ENCODE measurements at regions not wholly inside any gene's neighbourhood (a gene's known extent, or its start where the extent isn't known, plus 50 kb on each side); places are given as distances from the start of the nearest gene placed in this dataset.

DNA sequence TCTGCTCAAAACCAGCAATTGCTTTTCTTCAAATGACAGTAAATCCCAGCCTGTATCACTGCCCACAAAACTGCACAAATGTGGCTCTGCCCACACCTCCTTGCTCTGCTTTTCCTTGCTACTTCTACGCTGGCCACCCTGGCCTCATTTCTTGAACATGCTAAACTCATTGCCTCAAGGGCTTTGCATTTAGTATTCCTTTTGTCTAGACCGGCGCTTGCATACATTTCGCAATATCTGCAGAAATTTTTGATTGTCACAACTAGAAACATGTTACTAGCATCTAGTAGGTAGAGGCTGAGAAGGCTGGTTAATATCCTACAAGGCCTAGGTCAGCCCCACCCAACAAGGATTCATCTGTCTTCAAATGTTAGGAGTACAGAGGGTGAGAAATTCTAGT lies 2357.8 kb downstream of the MAT2B start:
- Histone ChIP-seq H4K20me1 (ENCODE audit: insufficient read depth) (no peaks in the 10 kb centered on the region), H2AFZ (ENCODE audit: low read depth, low read length) (no peak overlapping the region), H3K27ac (ENCODE audit: low read length) (no peak overlapping the region), H3K9ac (ENCODE audit: low read length) (no peak overlapping the region), H3K36me3 (ENCODE audit: insufficient read depth, low read length) (no peaks in the 10 kb centered on the region), H3K9me2 (ENCODE audit: insufficient read depth, low read length) (no peaks in the 10 kb centered on the region), H3K79me2 (replicated peaks; ENCODE audit: insufficient read depth, low read length) (no peaks in the 10 kb centered on the region), H3K4me2 (ENCODE audit: low read length) (no peak overlapping the region), H3F3A (ENCODE audit: insufficient read depth, low read length, poor library complexity, severe bottlenecking) (no peaks in the 10 kb centered on the region), H3K27me3 (ENCODE audit: insufficient read depth, low read depth, low read length) (no peaks in the 10 kb centered on the region), H3K9me3 (ENCODE audit: low read length) (no peaks in the 10 kb centered on the region), H3K4me3 (ENCODE audit: low read length) (no peak overlapping the region)
- no peak for TF ChIP-seq MXI1 (conservative IDR thresholded peaks at IDR 0.05; ENCODE audit: poor library complexity, severe bottlenecking)
- TF ChIP-seq EP300 (conservative IDR thresholded peaks at IDR 0.05; ENCODE audit: poor library complexity, severe bottlenecking), result no peak

DNA sequence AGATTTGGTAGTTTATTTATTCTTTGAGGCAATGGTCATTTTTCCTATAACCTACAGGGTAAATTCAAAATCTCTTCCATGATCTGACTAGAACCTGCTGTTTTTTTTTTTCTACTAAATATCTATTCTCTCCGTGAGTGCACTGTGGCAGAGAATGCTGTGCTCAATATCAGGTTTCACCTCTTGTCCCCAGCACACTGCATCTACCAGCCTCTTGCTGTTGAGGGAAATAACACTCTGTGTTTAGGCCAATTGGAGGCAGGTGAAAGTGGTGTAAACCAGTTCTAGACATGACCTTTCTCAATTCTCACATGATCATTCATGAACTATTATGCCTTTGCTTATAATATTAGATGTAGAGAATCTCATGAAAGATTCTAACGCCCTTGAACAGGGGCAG lies 2365.9 kb downstream of the MAT2B start:
- Histone ChIP-seq H3K9me2 (ENCODE audit: insufficient read depth, low read length) (no peaks in the 10 kb centered on the region), H3K79me2 (replicated peaks; ENCODE audit: insufficient read depth, low read length) (no peaks in the 10 kb centered on the region), H3K9ac (ENCODE audit: low read length) (no peak overlapping the region), H3K27me3 (ENCODE audit: insufficient read depth, low read depth, low read length) (no peaks in the 10 kb centered on the region), H2AFZ (ENCODE audit: low read depth, low read length) (no peak overlapping the region), H3K4me2 (ENCODE audit: low read length) (no peak overlapping the region), H3F3A (ENCODE audit: insufficient read depth, low read length, poor library complexity, severe bottlenecking) (no peaks in the 10 kb centered on the region), H3K4me3 (ENCODE audit: low read length) (no peak overlapping the region), H3K36me3 (ENCODE audit: insufficient read depth, low read length) (no peaks in the 10 kb centered on the region), H3K9me3 (ENCODE audit: low read length) (no peaks in the 10 kb centered on the region), H3K27ac (ENCODE audit: low read length) (no peak overlapping the region), H4K20me1 (ENCODE audit: insufficient read depth) (no peaks in the 10 kb centered on the region)
- TF ChIP-seq, protein P1, sequence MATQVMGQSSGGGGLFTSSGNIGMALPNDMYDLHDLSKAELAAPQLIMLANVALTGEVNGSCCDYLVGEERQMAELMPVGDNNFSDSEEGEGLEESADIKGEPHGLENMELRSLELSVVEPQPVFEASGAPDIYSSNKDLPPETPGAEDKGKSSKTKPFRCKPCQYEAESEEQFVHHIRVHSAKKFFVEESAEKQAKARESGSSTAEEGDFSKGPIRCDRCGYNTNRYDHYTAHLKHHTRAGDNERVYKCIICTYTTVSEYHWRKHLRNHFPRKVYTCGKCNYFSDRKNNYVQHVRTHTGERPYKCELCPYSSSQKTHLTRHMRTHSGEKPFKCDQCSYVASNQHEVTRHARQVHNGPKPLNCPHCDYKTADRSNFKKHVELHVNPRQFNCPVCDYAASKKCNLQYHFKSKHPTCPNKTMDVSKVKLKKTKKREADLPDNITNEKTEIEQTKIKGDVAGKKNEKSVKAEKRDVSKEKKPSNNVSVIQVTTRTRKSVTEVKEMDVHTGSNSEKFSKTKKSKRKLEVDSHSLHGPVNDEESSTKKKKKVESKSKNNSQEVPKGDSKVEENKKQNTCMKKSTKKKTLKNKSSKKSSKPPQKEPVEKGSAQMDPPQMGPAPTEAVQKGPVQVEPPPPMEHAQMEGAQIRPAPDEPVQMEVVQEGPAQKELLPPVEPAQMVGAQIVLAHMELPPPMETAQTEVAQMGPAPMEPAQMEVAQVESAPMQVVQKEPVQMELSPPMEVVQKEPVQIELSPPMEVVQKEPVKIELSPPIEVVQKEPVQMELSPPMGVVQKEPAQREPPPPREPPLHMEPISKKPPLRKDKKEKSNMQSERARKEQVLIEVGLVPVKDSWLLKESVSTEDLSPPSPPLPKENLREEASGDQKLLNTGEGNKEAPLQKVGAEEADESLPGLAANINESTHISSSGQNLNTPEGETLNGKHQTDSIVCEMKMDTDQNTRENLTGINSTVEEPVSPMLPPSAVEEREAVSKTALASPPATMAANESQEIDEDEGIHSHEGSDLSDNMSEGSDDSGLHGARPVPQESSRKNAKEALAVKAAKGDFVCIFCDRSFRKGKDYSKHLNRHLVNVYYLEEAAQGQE (IDR thresholded peaks at IDR 0.05; ENCODE audit: borderline replicate concordance), result no peak
- TF ChIP-seq, protein P2, sequence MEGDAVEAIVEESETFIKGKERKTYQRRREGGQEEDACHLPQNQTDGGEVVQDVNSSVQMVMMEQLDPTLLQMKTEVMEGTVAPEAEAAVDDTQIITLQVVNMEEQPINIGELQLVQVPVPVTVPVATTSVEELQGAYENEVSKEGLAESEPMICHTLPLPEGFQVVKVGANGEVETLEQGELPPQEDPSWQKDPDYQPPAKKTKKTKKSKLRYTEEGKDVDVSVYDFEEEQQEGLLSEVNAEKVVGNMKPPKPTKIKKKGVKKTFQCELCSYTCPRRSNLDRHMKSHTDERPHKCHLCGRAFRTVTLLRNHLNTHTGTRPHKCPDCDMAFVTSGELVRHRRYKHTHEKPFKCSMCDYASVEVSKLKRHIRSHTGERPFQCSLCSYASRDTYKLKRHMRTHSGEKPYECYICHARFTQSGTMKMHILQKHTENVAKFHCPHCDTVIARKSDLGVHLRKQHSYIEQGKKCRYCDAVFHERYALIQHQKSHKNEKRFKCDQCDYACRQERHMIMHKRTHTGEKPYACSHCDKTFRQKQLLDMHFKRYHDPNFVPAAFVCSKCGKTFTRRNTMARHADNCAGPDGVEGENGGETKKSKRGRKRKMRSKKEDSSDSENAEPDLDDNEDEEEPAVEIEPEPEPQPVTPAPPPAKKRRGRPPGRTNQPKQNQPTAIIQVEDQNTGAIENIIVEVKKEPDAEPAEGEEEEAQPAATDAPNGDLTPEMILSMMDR (IDR thresholded peaks at IDR 0.05; ENCODE audit: poor library complexity, severe bottlenecking), result no peak
- TF ChIP-seq RAD21 (conservative IDR thresholded peaks at IDR 0.05) (no peak), EZH2 (IDR thresholded peaks at IDR 0.05; ENCODE audit: borderline replicate concordance, insufficient read depth, low read length, poor library complexity, severe bottlenecking) (no peak), POLR2AphosphoS5 (IDR thresholded peaks at IDR 0.05) (no peak), MXI1 (conservative IDR thresholded peaks at IDR 0.05; ENCODE audit: poor library complexity, severe bottlenecking) (no peak), EP300 (conservative IDR thresholded peaks at IDR 0.05; ENCODE audit: poor library complexity, severe bottlenecking) (no peak)

DNA sequence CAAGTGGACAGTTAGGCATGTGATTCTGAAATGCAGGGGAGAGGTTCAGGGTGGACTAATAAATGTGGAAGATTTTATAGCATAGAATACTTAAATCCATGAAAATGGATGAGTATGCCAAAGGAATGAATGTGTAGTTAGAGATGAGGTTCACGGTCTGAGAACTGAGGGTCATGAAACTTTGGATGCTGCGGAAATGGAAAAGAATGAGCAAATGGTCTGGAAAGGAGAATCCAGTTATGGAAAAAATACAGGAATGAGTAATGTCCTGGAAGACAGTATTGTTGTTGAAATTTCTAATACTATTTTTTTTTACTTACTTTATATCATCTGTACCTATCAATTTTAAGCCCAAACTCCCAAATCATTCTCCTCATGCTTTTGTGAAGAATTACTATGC lies 2369.4 kb downstream of the MAT2B start:
- H3K4me2 ChIP-seq (ENCODE audit: low read length), result no peak overlapping the region
- no peak overlapping the region for H3K9ac ChIP-seq (ENCODE audit: low read length)
- no peaks in the 10 kb centered on the region for H3K36me3 ChIP-seq (ENCODE audit: insufficient read depth, low read length)
- H2AFZ ChIP-seq (ENCODE audit: low read depth, low read length), result no peak overlapping the region
- no peaks in the 10 kb centered on the region for H3K27me3 ChIP-seq (ENCODE audit: insufficient read depth, low read depth, low read length)
- no peak overlapping the region for H3K4me3 ChIP-seq (ENCODE audit: low read length)
- no peak overlapping the region for H3K27ac ChIP-seq (ENCODE audit: low read length)
- H3F3A ChIP-seq (ENCODE audit: insufficient read depth, low read length, poor library complexity, severe bottlenecking), result no peaks in the 10 kb centered on the region
- no peaks in the 10 kb centered on the region for H3K79me2 ChIP-seq (replicated peaks; ENCODE audit: insufficient read depth, low read length)
- H4K20me1 ChIP-seq (ENCODE audit: insufficient read depth), result no peaks in the 10 kb centered on the region
- no peak for TF ChIP-seq EP300 (conservative IDR thresholded peaks at IDR 0.05; ENCODE audit: poor library complexity, severe bottlenecking)
- TF ChIP-seq, protein P2 (IDR thresholded peaks at IDR 0.05; ENCODE audit: poor library complexity, severe bottlenecking), result no peak
- TF ChIP-seq RAD21 (conservative IDR thresholded peaks at IDR 0.05), result no peak
- TF ChIP-seq, protein P1 (IDR thresholded peaks at IDR 0.05; ENCODE audit: borderline replicate concordance), result no peak
- TF ChIP-seq POLR2AphosphoS5 (IDR thresholded peaks at IDR 0.05), result no peak
- TF ChIP-seq EZH2 (IDR thresholded peaks at IDR 0.05; ENCODE audit: borderline replicate concordance, insufficient read depth, low read length, poor library complexity, severe bottlenecking), result no peak
- no peaks in the 10 kb centered on the region for H3K9me2 ChIP-seq (ENCODE audit: insufficient read depth, low read length)
- no peaks in the 10 kb centered on the region for H3K9me3 ChIP-seq (ENCODE audit: low read length)
